ENCODE measurements at regions not wholly inside any gene's neighbourhood (a gene's known extent, or its start where the extent isn't known, plus 50 kb on each side); places are given as distances from the start of the nearest gene placed in this dataset.

- TF ChIP-seq FEZF1 (tag by site-specific recombination; IDR thresholded peaks at IDR 0.05) = peak; percentile 69
- TF ChIP-seq GLI4 (tag by site-specific recombination; IDR thresholded peaks at IDR 0.05) = no peak
- no peak for TF ChIP-seq SETDB1 (IDR thresholded peaks at IDR 0.05; ENCODE audit: insufficient read length, low read length)
- TF ChIP-seq ZNF239 (tag by site-specific recombination; IDR thresholded peaks at IDR 0.05) = no peak
- no peak for TF ChIP-seq AEBP2 (tag by site-specific recombination; IDR thresholded peaks at IDR 0.05; ENCODE audit: borderline replicate concordance)
- no peak for TF ChIP-seq ELK4 (IDR thresholded peaks at IDR 0.05; ENCODE audit: borderline replicate concordance, low read depth, low read length)
- TF ChIP-seq SALL2 (tag by site-specific recombination; IDR thresholded peaks at IDR 0.05; ENCODE audit: borderline replicate concordance) = no peak
- no peak for TF ChIP-seq ZNF571 (tag by site-specific recombination; IDR thresholded peaks at IDR 0.05)
- no peak; the same call in 1 of the 2 replicates for TF ChIP-seq ZBTB8A (tag by site-specific recombination; IDR thresholded peaks at IDR 0.05)
- TF ChIP-seq PRDM10 (tag by site-specific recombination; IDR thresholded peaks at IDR 0.05) = peak; percentile 66
- TF ChIP-seq PRDM2 (tag by site-specific recombination; IDR thresholded peaks at IDR 0.05; ENCODE audit: borderline replicate concordance) = no peak
- TF ChIP-seq ZNF214 (tag by site-specific recombination; IDR thresholded peaks at IDR 0.05; ENCODE audit: borderline replicate concordance) = no peak
- no peak for TF ChIP-seq ZNF704 (tag by site-specific recombination; IDR thresholded peaks at IDR 0.05)
- TF ChIP-seq ZNF366 (tag by site-specific recombination; conservative IDR thresholded peaks at IDR 0.05) = peak; percentile 79
- peak; percentile 74 for TF ChIP-seq ZFHX2 (tag by site-specific recombination; conservative IDR thresholded peaks at IDR 0.05)
- peak; percentile 61; the same call in 1 of the 2 replicates for TF ChIP-seq ZBTB48 (tag by site-specific recombination; IDR thresholded peaks at IDR 0.05)
- TF ChIP-seq ZNF843 (tag by site-specific recombination; IDR thresholded peaks at IDR 0.05) = peak; percentile 92
- no peak for TF ChIP-seq ZSCAN23 (tag by site-specific recombination; IDR thresholded peaks at IDR 0.05)
- no peak for TF ChIP-seq ZNF148 (tag by site-specific recombination; IDR thresholded peaks at IDR 0.05; ENCODE audit: borderline replicate concordance)
- peak; percentile 33; the same call in 1 of the 2 replicates for TF ChIP-seq PATZ1 (tag by site-specific recombination; IDR thresholded peaks at IDR 0.05)
Measured at GRCh38 chr5:74326571-74327338, 313.8 kb downstream of the ENC1 start (continued).

Measured in HEK293 (cell line).